K562 (cell line): ENCODE measurements at regions not wholly inside any gene's neighbourhood (a gene's known extent, or its start where the extent isn't known, plus 50 kb on each side); places are given as distances from the start of the nearest gene placed in this dataset.

ENCODE experiments used
- ATAC-seq: fragments of 200-7000 bp; cut with Tn5 transposase; 3 replicates; pipeline ENCODE4 v1.9.1; 2020; ENCODE audit warnings: moderate library complexity
- BruUV-seq: library from RNA; stranded (reverse); fragments of 400-500 nt; replicated peaks from 2 replicates; lab custom pipeline; 2021; lab: Mats Ljungman, UMichigan
- CTCF ChIA-PET: fragments of 300-600 bp; formaldehyde crosslinking; extraction: SDS; loops from one replicate; lab custom pipeline; 2021; ENCODE audit warnings: low intra/inter-chr PET ratio; lab: Yijun Ruan, JAX
- POLR2A ChIA-PET: fragments of 300-600, 350-650 bp; sonication (Branson Sonifier 250); formaldehyde crosslinking; extraction: SDS; loops from one replicate; lab custom pipeline; 2021; ENCODE audit warnings: antibody characterized with exemption, inconsistent platforms; lab: Yijun Ruan, JAX
- DNase-seq, 4 experiments: peaks; one replicate each; pipeline versions ENCODE4 v3.0.0 to v3.0.0-alpha.2; 2011 to 2018; ENCODE audit warnings: low spot score in 3 of 4, mixed read lengths in 3 of 4; ENCODE audit errors: extremely low read depth in 1 of 4
- FAIRE-seq: peaks from 2 replicates; lab custom pipeline; 2011; peaks lifted over from hg19 to GRCh38; lab: Jason Lieb, UNC
- H2AFZ ChIP-seq: 2 replicates; pipeline ENCODE4 v1.6.0; 2011; ENCODE audit warnings: low read depth, low read length, control low read depth, inconsistent platforms
- H3K27ac ChIP-seq: fragments of 200-600 bp; 3 replicates; pipeline ENCODE4 v1.8.0; 2011; ENCODE audit warnings: low read depth, mild to moderate bottlenecking, control low read depth, inconsistent platforms, low read length, moderate library complexity, mixed read lengths; ENCODE audit errors: extremely low read depth
- H3K27me3 ChIP-seq, 2 experiments: fragments of 300-600 bp in 1 of 2; 2 replicates in 1 of 2; 3 replicates in 1 of 2; pipeline versions ENCODE4 v1.6.0 to v1.8.0; 2011; ENCODE audit warnings: inconsistent platforms in 2 of 2, low read length in 2 of 2, mild to moderate bottlenecking in 1 of 2, mixed read lengths in 1 of 2, moderate library complexity in 1 of 2; ENCODE audit not compliant: control insufficient read depth in 2 of 2, insufficient read depth in 2 of 2
- H3K36me3 ChIP-seq: fragments of 300-600 bp; 3 replicates; pipeline ENCODE4 v1.8.0; 2011; ENCODE audit warnings: mild to moderate bottlenecking, low read length, inconsistent platforms; ENCODE audit not compliant: control insufficient read depth, insufficient read depth
- H3K4me1 ChIP-seq, 2 experiments: fragments of 200-600 bp in 1 of 2; replicated peaks in 1 of 2; 2 replicates in 1 of 2; 3 replicates in 1 of 2; pipeline versions ENCODE4 v1.5.1 to v1.8.0; 2011; ENCODE audit warnings: inconsistent platforms in 2 of 2, low read length in 2 of 2, mild to moderate bottlenecking in 1 of 2, mixed read lengths in 1 of 2, moderate library complexity in 1 of 2; ENCODE audit not compliant: control insufficient read depth in 2 of 2, insufficient read depth in 2 of 2
- H3K4me2 ChIP-seq: 2 replicates; pipeline ENCODE4 v1.6.1; 2011; ENCODE audit warnings: low read length, control low read depth, inconsistent platforms, mixed read lengths; ENCODE audit not compliant: insufficient read depth
- H3K4me3 ChIP-seq: fragments of 200-600 bp; sonication (generic), shearing (Covaris generic); 2 replicates; pipeline ENCODE4 v1.5.1; 2016; ENCODE audit warnings: control low read depth, inconsistent platforms
- H3K79me2 ChIP-seq: fragments of 200-600 bp; 3 replicates; pipeline ENCODE4 v1.8.0; 2011; ENCODE audit warnings: low read length, inconsistent platforms; ENCODE audit not compliant: control insufficient read depth, insufficient read depth
- H3K9ac ChIP-seq, 2 experiments: 2 replicates each; pipeline versions ENCODE4 v1.6.0 to v1.6.1; 2011; ENCODE audit warnings: low read depth in 2 of 2, low read length in 2 of 2, control low read depth in 1 of 2, inconsistent platforms in 1 of 2, mild to moderate bottlenecking in 1 of 2, mixed read lengths in 1 of 2; ENCODE audit not compliant: insufficient read depth in 1 of 2
- H3K9me1 ChIP-seq: one replicate; pipeline ENCODE4 v1.6.0; 2011; ENCODE audit warnings: inconsistent platforms, mild to moderate bottlenecking, low read length, moderate library complexity; ENCODE audit not compliant: control insufficient read depth, insufficient read depth
- H3K9me3 ChIP-seq: replicated peaks from 2 replicates; pipeline ENCODE4 v1.5.1; 2011; ENCODE audit warnings: low read depth, low read length, inconsistent platforms; ENCODE audit not compliant: control insufficient read depth, insufficient read depth
- H4K20me1 ChIP-seq: replicated peaks from 2 replicates; pipeline ENCODE4 v1.6.1; 2011; ENCODE audit warnings: low read length, inconsistent platforms, mixed read lengths; ENCODE audit not compliant: control insufficient read depth, insufficient read depth
- KHSRP ChIP-seq: fragments of 450-650 bp; IDR thresholded peaks from 2 replicates; pipeline ENCODE4 v1.6.1; 2017
- MEF2A ChIP-seq: IDR thresholded peaks from 2 replicates; pipeline ENCODE4 v1.6.1; 2011; ENCODE audit warnings: low read depth, mild to moderate bottlenecking, low read length, moderate library complexity; ENCODE audit not compliant: control insufficient read depth
- PCBP1 ChIP-seq: fragments of 200-400 bp; formaldehyde crosslinking; IDR thresholded peaks from 2 replicates; pipeline ENCODE4 v1.6.1; 2018; ENCODE audit warnings: mild to moderate bottlenecking, low read depth, low read length; ENCODE audit not compliant: poor library complexity, severe bottlenecking
- TGIF2 ChIP-seq: sonication (generic); formaldehyde crosslinking; IDR thresholded peaks from 2 replicates; pipeline ENCODE4 v1.8.1; 2022; ENCODE audit warnings: mild to moderate bottlenecking, missing genetic modification reagents, moderate library complexity
- YBX1 ChIP-seq: fragments of 450-650 bp; IDR thresholded peaks from 2 replicates; pipeline ENCODE4 v1.7.1; 2016; ENCODE audit warnings: mild to moderate bottlenecking
- ZNF224 ChIP-seq: sonication (generic); formaldehyde crosslinking; IDR thresholded peaks from 2 replicates; pipeline ENCODE4 v1.8.0; 2022; ENCODE audit warnings: mild to moderate bottlenecking, missing genetic modification reagents
- WGBS: fragments of 100-300 bp; shearing (Covaris generic); methylation state at CpG from one replicate; pipeline ENCODE4 v1.1.6; 2016; ENCODE audit warnings: low coverage, mixed read lengths; ENCODE audit not compliant: insufficient coverage; ENCODE audit errors: missing lambda C conversion rate; 5-methylcytosine and 5-hydroxymethylcytosine counted together
- in situ Hi-C: fragments of 300-500 bp; cut with MboI; formaldehyde crosslinking; loops from 4 replicates; pipeline ENCODE4 v1.15.0; 2018; ENCODE audit warnings: inconsistent platforms, mixed read lengths
- intact Hi-C: fragments of 100-400 bp; cut with micrococcal nuclease; formaldehyde crosslinking; loops from 2 replicates; pipeline ENCODE4 v1.14.2; 2022

DNA sequence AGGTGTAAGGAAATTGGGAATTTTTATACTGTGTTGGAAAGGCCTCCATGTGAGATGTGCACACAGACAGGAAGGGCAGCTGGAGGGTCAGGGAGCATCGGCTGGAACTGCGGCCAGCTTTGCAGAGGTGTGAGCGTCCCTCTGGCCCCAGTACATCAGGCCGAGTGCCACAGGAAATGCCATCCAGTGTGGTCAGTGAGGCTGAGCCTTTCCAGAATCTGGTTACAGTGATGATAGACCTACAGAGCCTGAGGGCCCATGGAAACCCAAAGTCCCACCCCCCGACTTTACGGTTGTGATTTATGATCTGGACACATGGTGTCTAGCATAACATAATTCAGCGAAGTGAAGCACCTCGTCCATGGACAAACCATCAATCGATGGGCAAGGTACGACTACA lies 137.3 kb upstream of the PDE10A start:
- Histone ChIP-seq H3K36me3 (no peaks in the 10 kb centered on the region), H3K9me3 (no peaks in the 10 kb centered on the region), H3K79me2 (no peaks in the 10 kb centered on the region), H3K27me3 (peaks cover 0 to 6% of the 10 kb centered on the region in 2 experiments; a peak in 2 of 5 replicates), H3K4me2 (no peak overlapping the region), H3K4me3 (no peak overlapping the region), H3K9ac (no peak overlapping the region), H4K20me1 (no peaks in the 10 kb centered on the region), H3K27ac (no peak overlapping the region), H3K9me1 (no peaks in the 10 kb centered on the region), H3K4me1 (no peaks in the 10 kb centered on the region), H2AFZ (no peak overlapping the region)
- 0% methylated on average over 10 of the region's 10 CpGs for WGBS
- in situ Hi-C loops = no loop called here
- intact Hi-C loops = no loop called here
- CTCF ChIA-PET = no interaction called here
- DNase-seq (no peak), ATAC-seq (no peak), FAIRE-seq (no peak)
- no TSS peak for BruUV-seq
- POLR2A ChIA-PET = interaction anchor here (0.8 to 1.1 kb wide), 2 partner anchors 9 to 70 kb away, joined by 3 read pairs; no protein-coding TSS in a partner anchor
- no peak for TF ChIP-seq MEF2A
- no peak for TF ChIP-seq PCBP1
- no peak for TF ChIP-seq TGIF2 (CRISPR knock-in tag)
- no peak for TF ChIP-seq ZNF224 (CRISPR knock-in tag)
- no peak for TF ChIP-seq KHSRP
- TF ChIP-seq YBX1 = no peak
